Muscle layer of colon (tissue), 2 donors: ENCODE measurements at regions not wholly inside any gene's neighbourhood (a gene's known extent, or its start where the extent isn't known, plus 50 kb on each side); places are given as distances from the start of the nearest gene placed in this dataset.

ENCODE experiments used
- H3K27ac ChIP-seq: one replicate; pipeline ENCODE4 v1.7.0; 2013; ENCODE audit warnings: low read depth, mild to moderate bottlenecking, low read length, moderate library complexity
- H3K27me3 ChIP-seq, 2 donors: one replicate each; pipeline ENCODE4 v1.7.0; 2013; ENCODE audit warnings: low read length in 2 of 2, mild to moderate bottlenecking in 2 of 2; ENCODE audit not compliant: insufficient read depth in 2 of 2, control insufficient read depth in 1 of 2
- H3K36me3 ChIP-seq: one replicate; pipeline ENCODE4 v1.7.0; 2013; ENCODE audit warnings: mild to moderate bottlenecking, low read length; ENCODE audit not compliant: insufficient read depth
- H3K4me1 ChIP-seq: one replicate; pipeline ENCODE4 v1.7.0; 2013; ENCODE audit warnings: mild to moderate bottlenecking, low read length; ENCODE audit not compliant: insufficient read depth
- H3K4me3 ChIP-seq, 2 donors: one replicate each; pipeline ENCODE4 v1.7.0; 2013; ENCODE audit warnings: low read length in 2 of 2, low read depth in 1 of 2, mild to moderate bottlenecking in 1 of 2, moderate library complexity in 1 of 2
- H3K9ac ChIP-seq: one replicate; pipeline ENCODE4 v1.7.0; 2013; ENCODE audit warnings: low read length
- H3K9me3 ChIP-seq: one replicate; pipeline ENCODE4 v1.7.0; 2013; ENCODE audit warnings: mild to moderate bottlenecking, low read length
- donor health status: abdominal sarcoma.
- donor health status: Adenocarcinoma of cecum.

DNA sequence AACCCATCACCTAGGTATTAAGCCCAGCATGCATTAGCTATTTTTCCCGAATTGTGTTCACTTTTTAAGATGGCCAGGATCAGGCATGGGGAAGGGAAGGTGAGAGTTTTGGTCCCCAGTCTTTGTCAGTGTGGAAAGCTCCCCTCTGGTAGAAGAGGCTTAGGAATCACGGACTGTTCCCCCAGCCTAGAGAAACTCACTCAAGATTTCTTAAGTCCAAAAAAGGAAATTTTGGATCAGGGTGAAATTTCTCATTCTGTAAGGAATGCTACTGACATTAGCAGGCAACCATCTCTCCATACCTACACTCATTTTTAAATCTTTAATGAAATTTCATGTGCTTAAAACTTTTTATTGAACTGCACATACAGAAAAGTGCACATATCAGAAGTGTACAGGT is 70.3 kb upstream of the GALNT15 start:
- Histone ChIP-seq H3K9ac (no peak overlapping the region), H3K27ac (no peak overlapping the region)

GRCh38 chr3:16106050-16106449 is 68.4 kb upstream of the GALNT15 start:
- H3K4me1 ChIP-seq = peaks cover 16% of the 10 kb centered on the region
- H3K36me3 ChIP-seq = no peaks in the 10 kb centered on the region
- H3K9ac ChIP-seq = no peak overlapping the region
- no peak overlapping the region for H3K4me3 ChIP-seq
- H3K9me3 ChIP-seq = no peaks in the 10 kb centered on the region
- H3K27me3 ChIP-seq = no peaks in the 10 kb centered on the region
- no peak overlapping the region for H3K27ac ChIP-seq

More for the DNA sequence above, 70.3 kb upstream of the GALNT15 start:
- Histone ChIP-seq H3K36me3 (no peaks in the 10 kb centered on the region), H3K4me3 (no peak overlapping the region), H3K9me3 (no peaks in the 10 kb centered on the region), H3K27me3 (no peaks in the 10 kb centered on the region), H3K4me1 (peaks cover 16% of the 10 kb centered on the region)

- no peaks in the 10 kb centered on the region for H3K36me3 ChIP-seq
- H3K27me3 ChIP-seq = no peaks in the 10 kb centered on the region
- peaks cover 4% of the 10 kb centered on the region for H3K4me1 ChIP-seq
- no peak overlapping the region for H3K9ac ChIP-seq
- H3K4me3 ChIP-seq = no peak overlapping the region
- H3K9me3 ChIP-seq = no peaks in the 10 kb centered on the region
- H3K27ac ChIP-seq = no peak overlapping the region
Measured at GRCh38 chr3:16108424-16108823, 66.1 kb upstream of the GALNT15 start.

- H3K4me1 ChIP-seq = no peaks in the 10 kb centered on the region
- no peak overlapping the region for H3K9ac ChIP-seq
- no peak overlapping the region for H3K27ac ChIP-seq
- H3K9me3 ChIP-seq = no peaks in the 10 kb centered on the region
- H3K27me3 ChIP-seq = no peaks in the 10 kb centered on the region
- no peaks in the 10 kb centered on the region for H3K36me3 ChIP-seq
- H3K4me3 ChIP-seq = no peak overlapping the region
Measured at GRCh38 chr3:16109929-16110328, 64.6 kb upstream of the GALNT15 start.

DNA sequence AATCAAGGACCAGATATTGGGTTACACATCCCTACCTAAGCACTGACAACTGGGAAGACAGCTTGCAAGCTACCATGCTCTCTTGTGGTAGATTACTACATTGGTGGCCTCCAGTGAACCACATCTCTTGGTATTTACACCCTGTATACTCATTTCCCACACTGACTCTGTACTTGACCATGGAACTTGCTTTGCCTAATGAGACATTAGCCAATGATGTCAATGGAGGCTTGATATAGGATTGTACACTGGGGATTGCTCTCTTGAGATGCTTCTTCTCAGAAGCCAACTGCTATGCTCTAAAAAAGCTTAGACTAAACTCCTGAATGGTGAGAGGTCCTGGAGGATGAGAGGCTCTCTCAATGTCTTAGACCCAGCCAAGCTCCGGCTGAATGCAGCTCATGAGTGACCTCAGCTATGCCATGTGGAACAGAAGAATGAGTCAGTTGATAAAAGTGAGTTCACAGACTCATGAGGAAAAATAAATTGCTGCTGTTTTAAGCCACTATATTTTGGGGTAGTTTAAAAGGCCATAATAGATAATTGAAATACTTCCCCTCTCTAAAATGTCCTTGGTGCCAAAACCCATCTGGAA is 61.5 kb upstream of the GALNT15 start:
- Histone ChIP-seq H3K9me3 (no peaks in the 10 kb centered on the region), H3K27me3 (no peaks in the 10 kb centered on the region), H3K27ac (no peak overlapping the region), H3K4me1 (no peaks in the 10 kb centered on the region), H3K4me3 (no peak overlapping the region), H3K9ac (no peak overlapping the region), H3K36me3 (no peaks in the 10 kb centered on the region)

- Histone ChIP-seq H3K4me1 (no peaks in the 10 kb centered on the region), H3K36me3 (no peaks in the 10 kb centered on the region), H3K9ac (no peak overlapping the region), H3K9me3 (no peaks in the 10 kb centered on the region), H3K4me3 (no peak overlapping the region), H3K27ac (no peak overlapping the region), H3K27me3 (no peaks in the 10 kb centered on the region)
Measured at GRCh38 chr3:16113704-16114103, 60.8 kb upstream of the GALNT15 start.

DNA sequence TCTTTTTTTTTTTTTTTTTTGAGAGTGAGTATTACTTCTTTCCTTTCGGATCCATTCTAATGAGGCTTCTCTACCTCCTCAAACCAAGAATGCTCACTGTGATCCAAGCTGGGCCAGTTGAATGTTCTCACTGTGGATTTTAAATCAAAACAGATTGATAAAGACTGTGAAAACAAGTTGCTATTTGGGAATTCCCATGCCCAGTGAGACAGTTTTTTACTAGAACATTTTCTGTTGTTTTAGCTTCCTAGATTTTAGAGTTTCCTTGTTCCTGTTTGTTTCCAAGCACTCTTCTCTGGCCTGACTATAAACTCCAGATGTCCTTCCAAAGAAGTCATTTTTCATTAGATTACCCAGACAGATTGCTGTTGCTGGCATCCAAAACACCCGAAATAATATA is 60.1 kb upstream of the GALNT15 start:
- Histone ChIP-seq H3K4me3 (no peak overlapping the region), H3K4me1 (no peaks in the 10 kb centered on the region), H3K36me3 (no peaks in the 10 kb centered on the region), H3K9me3 (no peaks in the 10 kb centered on the region), H3K27me3 (no peaks in the 10 kb centered on the region), H3K9ac (no peak overlapping the region), H3K27ac (no peak overlapping the region)

- H3K36me3 ChIP-seq = no peaks in the 10 kb centered on the region
- no peaks in the 10 kb centered on the region for H3K4me1 ChIP-seq
- no peak overlapping the region for H3K9ac ChIP-seq
- no peaks in the 10 kb centered on the region for H3K9me3 ChIP-seq
- no peaks in the 10 kb centered on the region for H3K27me3 ChIP-seq
- H3K27ac ChIP-seq = no peak overlapping the region
- no peak overlapping the region for H3K4me3 ChIP-seq
Measured at GRCh38 chr3:16114930-16115329, 59.5 kb upstream of the GALNT15 start.

- no peak overlapping the region for H3K4me3 ChIP-seq
- no peaks in the 10 kb centered on the region for H3K36me3 ChIP-seq
- no peak overlapping the region for H3K9ac ChIP-seq
- H3K27ac ChIP-seq = no peak overlapping the region
- no peaks in the 10 kb centered on the region for H3K4me1 ChIP-seq
- no peaks in the 10 kb centered on the region for H3K9me3 ChIP-seq
- H3K27me3 ChIP-seq = no peaks in the 10 kb centered on the region
Measured at GRCh38 chr3:16118396-16118795, 56.1 kb upstream of the GALNT15 start.

- Histone ChIP-seq H3K9ac (no peak overlapping the region), H3K4me1 (no peaks in the 10 kb centered on the region), H3K4me3 (no peak overlapping the region), H3K36me3 (no peaks in the 10 kb centered on the region), H3K27ac (no peak overlapping the region), H3K9me3 (no peaks in the 10 kb centered on the region), H3K27me3 (no peaks in the 10 kb centered on the region)
Measured at GRCh38 chr3:16119887-16120286, 54.6 kb upstream of the GALNT15 start.

DNA sequence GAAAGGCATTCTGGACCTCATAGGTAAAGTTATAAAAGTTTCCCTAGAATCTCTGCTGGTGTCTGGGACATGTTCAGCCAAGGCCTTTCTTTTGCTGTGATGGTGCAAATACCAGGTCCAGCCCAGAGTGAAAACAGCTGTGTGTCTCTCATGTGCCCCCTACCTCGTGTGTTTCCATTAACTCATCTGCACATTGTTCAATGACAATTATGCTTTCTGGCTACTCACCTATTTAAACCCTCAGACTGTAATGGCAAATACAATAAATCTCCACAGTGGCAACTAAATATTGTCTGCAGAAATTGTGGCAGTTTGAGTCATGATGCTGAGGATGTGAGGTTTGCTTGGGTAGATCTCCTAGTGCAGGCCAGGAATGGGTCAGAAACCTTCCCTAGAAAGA is 53.1 kb upstream of the GALNT15 start:
- H3K27ac ChIP-seq = no peak overlapping the region

DNA sequence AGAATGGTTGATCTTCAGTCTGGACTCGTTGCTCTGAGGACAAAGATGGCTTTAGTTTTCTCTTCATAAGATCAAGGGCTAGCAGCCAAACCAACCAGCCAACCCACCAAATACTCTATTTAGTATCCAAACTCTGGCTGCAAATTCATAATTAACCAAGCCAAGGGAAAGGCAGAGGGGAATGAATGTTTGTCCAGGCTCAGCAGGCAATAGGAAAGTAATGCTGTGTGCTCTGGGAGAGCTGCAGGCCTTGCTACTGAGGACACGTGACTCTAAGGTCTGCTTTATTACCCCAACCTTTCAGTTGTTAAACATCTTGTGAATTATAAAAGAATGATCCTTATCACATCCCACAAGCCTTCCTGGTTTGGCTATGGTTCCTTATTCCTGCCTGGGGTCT is 52.3 kb upstream of the GALNT15 start:
- no peak overlapping the region for H3K9ac ChIP-seq
- H3K4me3 ChIP-seq = no peak overlapping the region
- no peaks in the 10 kb centered on the region for H3K36me3 ChIP-seq
- no peaks in the 10 kb centered on the region for H3K27me3 ChIP-seq
- H3K27ac ChIP-seq = no peak overlapping the region
- no peaks in the 10 kb centered on the region for H3K4me1 ChIP-seq
- no peaks in the 10 kb centered on the region for H3K9me3 ChIP-seq

More for the DNA sequence above, 53.1 kb upstream of the GALNT15 start:
- no peaks in the 10 kb centered on the region for H3K9me3 ChIP-seq
- H3K4me3 ChIP-seq = no peak overlapping the region
- no peaks in the 10 kb centered on the region for H3K4me1 ChIP-seq
- H3K36me3 ChIP-seq = no peaks in the 10 kb centered on the region
- H3K27me3 ChIP-seq = no peaks in the 10 kb centered on the region
- H3K9ac ChIP-seq = no peak overlapping the region
